ENCODE measurements at regions not wholly inside any gene's neighbourhood (a gene's known extent, or its start where the extent isn't known, plus 50 kb on each side); places are given as distances from the start of the nearest gene placed in this dataset.

DNA sequence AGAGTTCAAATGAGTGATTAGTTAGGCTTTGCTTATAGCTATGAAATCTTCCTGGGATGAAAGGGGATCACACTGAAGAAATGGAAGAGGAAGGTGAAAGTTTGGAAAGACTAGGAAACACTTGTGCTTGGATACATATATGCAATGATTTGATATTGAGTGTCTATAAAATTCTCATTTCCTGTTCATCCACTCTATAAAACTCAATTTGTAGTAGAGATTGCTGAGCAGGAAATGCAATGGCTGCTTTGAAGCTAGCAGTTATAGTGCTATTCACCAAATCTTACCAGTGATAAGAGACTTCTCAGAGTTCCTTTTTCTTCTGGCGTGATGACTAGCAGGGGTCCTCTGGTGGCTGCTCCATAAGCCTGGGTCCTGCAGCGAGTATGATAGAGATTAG is 128.1 kb upstream of the HPF1 start:
- no peak overlapping the region for H3K27ac Mint-ChIP-seq (ENCODE audit: unreplicated experiment)
- H3K4me1 Mint-ChIP-seq (ENCODE audit: low read depth, unreplicated experiment): no peaks in the 10 kb centered on the region
- H3K9me3 Mint-ChIP-seq (ENCODE audit: unreplicated experiment): no peaks in the 10 kb centered on the region
- H3K36me3 Mint-ChIP-seq (ENCODE audit: insufficient read depth, unreplicated experiment): no peaks in the 10 kb centered on the region
- no peaks in the 10 kb centered on the region for H3K36me3 ChIP-seq (ENCODE audit: control insufficient read depth, insufficient read depth, low read length)
- H3K27me3 ChIP-seq (replicated peaks; ENCODE audit: control insufficient read depth, insufficient read depth, low read length): no peaks in the 10 kb centered on the region
- H3K9me3 ChIP-seq: no peaks in the 10 kb centered on the region
- H3K4me3 ChIP-seq (ENCODE audit: low read depth, low read length): no peak overlapping the region
- POLR2A ChIA-PET: no interaction called here
- TF ChIP-seq, protein P1, sequence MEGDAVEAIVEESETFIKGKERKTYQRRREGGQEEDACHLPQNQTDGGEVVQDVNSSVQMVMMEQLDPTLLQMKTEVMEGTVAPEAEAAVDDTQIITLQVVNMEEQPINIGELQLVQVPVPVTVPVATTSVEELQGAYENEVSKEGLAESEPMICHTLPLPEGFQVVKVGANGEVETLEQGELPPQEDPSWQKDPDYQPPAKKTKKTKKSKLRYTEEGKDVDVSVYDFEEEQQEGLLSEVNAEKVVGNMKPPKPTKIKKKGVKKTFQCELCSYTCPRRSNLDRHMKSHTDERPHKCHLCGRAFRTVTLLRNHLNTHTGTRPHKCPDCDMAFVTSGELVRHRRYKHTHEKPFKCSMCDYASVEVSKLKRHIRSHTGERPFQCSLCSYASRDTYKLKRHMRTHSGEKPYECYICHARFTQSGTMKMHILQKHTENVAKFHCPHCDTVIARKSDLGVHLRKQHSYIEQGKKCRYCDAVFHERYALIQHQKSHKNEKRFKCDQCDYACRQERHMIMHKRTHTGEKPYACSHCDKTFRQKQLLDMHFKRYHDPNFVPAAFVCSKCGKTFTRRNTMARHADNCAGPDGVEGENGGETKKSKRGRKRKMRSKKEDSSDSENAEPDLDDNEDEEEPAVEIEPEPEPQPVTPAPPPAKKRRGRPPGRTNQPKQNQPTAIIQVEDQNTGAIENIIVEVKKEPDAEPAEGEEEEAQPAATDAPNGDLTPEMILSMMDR (IDR thresholded peaks at IDR 0.05; ENCODE audit: insufficient read depth in 1 of 2, low read depth in 1 of 2, low read length in 1 of 2, severe bottlenecking in 1 of 2, unreplicated experiment in 1 of 2): no peak
- BruUV-seq (replicated peaks): no TSS peak
- CTCF ChIA-PET: no interaction called here
- H3K4me1 ChIP-seq: no peaks in the 10 kb centered on the region
- no peak for DNase-seq
- no peak overlapping the region for H3K4me3 Mint-ChIP-seq (ENCODE audit: unreplicated experiment)
- peaks cover 7% of the 10 kb centered on the region for H3K27me3 Mint-ChIP-seq (ENCODE audit: insufficient read depth, unreplicated experiment)
- intact Hi-C loops (cut with micrococcal nuclease; ENCODE audit: unreplicated experiment): no loop called here

GRCh38 chr4:169881769-169882168 is 124.0 kb upstream of the HPF1 start:
- Mint-ChIP-seq H3K9me3 (ENCODE audit: unreplicated experiment) (no peaks in the 10 kb centered on the region), H3K4me1 (ENCODE audit: low read depth, unreplicated experiment) (no peaks in the 10 kb centered on the region)
- TF ChIP-seq, protein P1 (IDR thresholded peaks at IDR 0.05; ENCODE audit: insufficient read depth in 1 of 2, low read depth in 1 of 2, low read length in 1 of 2, severe bottlenecking in 1 of 2, unreplicated experiment in 1 of 2): no peak

DNA sequence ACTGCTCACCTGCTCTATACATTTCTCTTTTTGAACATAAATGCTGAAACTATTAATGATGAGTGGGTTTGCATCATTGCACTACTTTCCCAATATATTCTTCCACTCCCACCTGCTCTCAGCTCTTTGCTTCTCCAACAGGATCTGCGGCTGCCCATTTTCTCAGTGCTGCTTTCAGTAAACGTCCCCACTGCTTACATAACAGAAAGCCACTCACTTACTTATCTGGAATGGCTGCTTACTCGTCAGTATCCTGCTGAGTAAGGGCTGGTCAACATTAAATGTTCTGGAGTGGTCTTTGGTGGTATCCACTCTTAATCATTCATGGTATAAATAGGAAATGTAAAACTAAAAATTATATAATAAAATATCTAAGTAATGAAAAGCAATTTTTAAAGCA is 112.8 kb upstream of the HPF1 start:
- Histone ChIP-seq H3K4me3 (ENCODE audit: low read depth, low read length) (no peak overlapping the region), H3K9me3 (no peaks in the 10 kb centered on the region), H3K4me1 (no peaks in the 10 kb centered on the region), H3K27me3 (replicated peaks; ENCODE audit: control insufficient read depth, insufficient read depth, low read length) (no peaks in the 10 kb centered on the region), H3K36me3 (ENCODE audit: control insufficient read depth, insufficient read depth, low read length) (no peaks in the 10 kb centered on the region)
- TF ChIP-seq, protein P1 (IDR thresholded peaks at IDR 0.05; ENCODE audit: insufficient read depth in 1 of 2, low read depth in 1 of 2, low read length in 1 of 2, severe bottlenecking in 1 of 2, unreplicated experiment in 1 of 2): no peak
- Mint-ChIP-seq H3K27ac (ENCODE audit: unreplicated experiment) (no peak overlapping the region), H3K4me3 (ENCODE audit: unreplicated experiment) (no peak overlapping the region), H3K9me3 (ENCODE audit: unreplicated experiment) (no peaks in the 10 kb centered on the region), H3K27me3 (ENCODE audit: insufficient read depth, unreplicated experiment) (peaks cover 3% of the 10 kb centered on the region), H3K36me3 (ENCODE audit: insufficient read depth, unreplicated experiment) (no peaks in the 10 kb centered on the region), H3K4me1 (ENCODE audit: low read depth, unreplicated experiment) (no peaks in the 10 kb centered on the region)
- POLR2A ChIA-PET: no interaction called here
- intact Hi-C loops (cut with micrococcal nuclease; ENCODE audit: unreplicated experiment): no loop called here
- CTCF ChIA-PET: no interaction called here
- DNase-seq: no peak
- no TSS peak for BruUV-seq (replicated peaks)

More at GRCh38 chr4:169881769-169882168, 124.0 kb upstream of the HPF1 start:
- H3K27me3 ChIP-seq (replicated peaks; ENCODE audit: control insufficient read depth, insufficient read depth, low read length): no peaks in the 10 kb centered on the region
- intact Hi-C loops (cut with micrococcal nuclease; ENCODE audit: unreplicated experiment): loop anchor here (5.0 kb wide), 1 partner anchor 69 kb away; no protein-coding TSS in a partner anchor
- Mint-ChIP-seq H3K4me3 (ENCODE audit: unreplicated experiment) (no peak overlapping the region), H3K27me3 (ENCODE audit: insufficient read depth, unreplicated experiment) (peaks cover 15% of the 10 kb centered on the region), H3K36me3 (ENCODE audit: insufficient read depth, unreplicated experiment) (no peaks in the 10 kb centered on the region), H3K27ac (ENCODE audit: unreplicated experiment) (no peak overlapping the region)
- no peaks in the 10 kb centered on the region for H3K9me3 ChIP-seq
- no peak for DNase-seq
- H3K4me1 ChIP-seq: no peaks in the 10 kb centered on the region
- H3K4me3 ChIP-seq (ENCODE audit: low read depth, low read length): no peak overlapping the region
- ChIA-PET POLR2A (no interaction called here), CTCF (no interaction called here)
- no TSS peak for BruUV-seq (replicated peaks)
- no peaks in the 10 kb centered on the region for H3K36me3 ChIP-seq (ENCODE audit: control insufficient read depth, insufficient read depth, low read length)

Data from Caco-2 (cell line).